Upper lobe of right lung (tissue), 1 donor: ENCODE measurements at regions not wholly inside any gene's neighbourhood (a gene's known extent, or its start where the extent isn't known, plus 50 kb on each side); places are given as distances from the start of the nearest gene placed in this dataset.

ENCODE experiments used
- ATAC-seq: fragments of 200-7000 bp; cut with Tn5 transposase; one replicate; pipeline ENCODE4 v1.9.1; 2020; ENCODE audit warnings: mild to moderate bottlenecking, moderate library complexity
- DNase-seq: peaks from one replicate; pipeline ENCODE4 v3.0.0-alpha.2; 2020
- H3K27ac ChIP-seq: fragments of 200-600 bp; one replicate; pipeline ENCODE4 v1.8.0; 2022
- H3K27me3 ChIP-seq: fragments of 200-600 bp; one replicate; pipeline ENCODE4 v1.8.0; 2022; ENCODE audit warnings: mild to moderate bottlenecking
- H3K36me3 ChIP-seq: fragments of 200-600 bp; one replicate; pipeline ENCODE4 v1.8.0; 2022
- H3K4me1 ChIP-seq: fragments of 200-600 bp; one replicate; pipeline ENCODE4 v1.8.0; 2022
- H3K4me3 ChIP-seq: fragments of 200-600 bp; one replicate; pipeline ENCODE4 v1.8.0; 2022; ENCODE audit warnings: mild to moderate bottlenecking
- H3K9me3 ChIP-seq: fragments of 200-600 bp; one replicate; pipeline ENCODE4 v1.8.0; 2022
- intact Hi-C: fragments of 100-400 bp; cut with DNase I; formaldehyde crosslinking; loops from one replicate; pipeline ENCODE4 v1.11.0; 2022
- TF ChIP-seq, protein P1 (sequence below): fragments of 200-600 bp; IDR thresholded peaks from one replicate; pipeline ENCODE4 v1.8.0; 2022; ENCODE audit warnings: antibody characterized with exemption
- donor health status: DM: no; HTN: yes; CAD: no; lungs with severe emphysema.

GRCh38 chr2:199696048-199696447 lies 154.9 kb downstream of the FTCDNL1 start:
- intact Hi-C loops = no loop called here
- Histone ChIP-seq H3K36me3 (no peaks in the 10 kb centered on the region), H3K4me1 (no peaks in the 10 kb centered on the region), H3K27me3 (no peaks in the 10 kb centered on the region), H3K4me3 (no peak overlapping the region), H3K9me3 (no peaks in the 10 kb centered on the region), H3K27ac (no peak overlapping the region)
- ATAC-seq = peak; percentile 14
- no peak for DNase-seq
- TF ChIP-seq, protein P1, sequence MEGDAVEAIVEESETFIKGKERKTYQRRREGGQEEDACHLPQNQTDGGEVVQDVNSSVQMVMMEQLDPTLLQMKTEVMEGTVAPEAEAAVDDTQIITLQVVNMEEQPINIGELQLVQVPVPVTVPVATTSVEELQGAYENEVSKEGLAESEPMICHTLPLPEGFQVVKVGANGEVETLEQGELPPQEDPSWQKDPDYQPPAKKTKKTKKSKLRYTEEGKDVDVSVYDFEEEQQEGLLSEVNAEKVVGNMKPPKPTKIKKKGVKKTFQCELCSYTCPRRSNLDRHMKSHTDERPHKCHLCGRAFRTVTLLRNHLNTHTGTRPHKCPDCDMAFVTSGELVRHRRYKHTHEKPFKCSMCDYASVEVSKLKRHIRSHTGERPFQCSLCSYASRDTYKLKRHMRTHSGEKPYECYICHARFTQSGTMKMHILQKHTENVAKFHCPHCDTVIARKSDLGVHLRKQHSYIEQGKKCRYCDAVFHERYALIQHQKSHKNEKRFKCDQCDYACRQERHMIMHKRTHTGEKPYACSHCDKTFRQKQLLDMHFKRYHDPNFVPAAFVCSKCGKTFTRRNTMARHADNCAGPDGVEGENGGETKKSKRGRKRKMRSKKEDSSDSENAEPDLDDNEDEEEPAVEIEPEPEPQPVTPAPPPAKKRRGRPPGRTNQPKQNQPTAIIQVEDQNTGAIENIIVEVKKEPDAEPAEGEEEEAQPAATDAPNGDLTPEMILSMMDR = no peak

GRCh38 chr2:199693861-199694260 lies 157.1 kb downstream of the FTCDNL1 start:
- ATAC-seq = no peak
- no peaks in the 10 kb centered on the region for H3K36me3 ChIP-seq
- no peak overlapping the region for H3K27ac ChIP-seq
- DNase-seq = no peak
- no peak overlapping the region for H3K4me3 ChIP-seq
- TF ChIP-seq, protein P1 = no peak
- intact Hi-C loops = no loop called here
- H3K27me3 ChIP-seq = no peaks in the 10 kb centered on the region
- no peaks in the 10 kb centered on the region for H3K9me3 ChIP-seq
- no peaks in the 10 kb centered on the region for H3K4me1 ChIP-seq

GRCh38 chr2:199692489-199692888 lies 158.5 kb downstream of the FTCDNL1 start:
- H3K4me1 ChIP-seq = no peaks in the 10 kb centered on the region

GRCh38 chr2:199690225-199690624 lies 160.8 kb downstream of the FTCDNL1 start:
- DNase-seq (no peak), ATAC-seq (no peak)
- no peaks in the 10 kb centered on the region for H3K4me1 ChIP-seq
- TF ChIP-seq, protein P1 = no peak
- intact Hi-C loops = no loop called here
- no peak overlapping the region for H3K4me3 ChIP-seq
- H3K36me3 ChIP-seq = no peaks in the 10 kb centered on the region
- H3K9me3 ChIP-seq = no peaks in the 10 kb centered on the region
- H3K27me3 ChIP-seq = no peaks in the 10 kb centered on the region
- no peak overlapping the region for H3K27ac ChIP-seq

More at GRCh38 chr2:199692489-199692888, 158.5 kb downstream of the FTCDNL1 start:
- Histone ChIP-seq H3K27ac (no peak overlapping the region), H3K36me3 (no peaks in the 10 kb centered on the region), H3K9me3 (no peaks in the 10 kb centered on the region), H3K27me3 (no peaks in the 10 kb centered on the region), H3K4me3 (no peak overlapping the region)
- TF ChIP-seq, protein P1 = no peak
- intact Hi-C loops = no loop called here
- DNase-seq = no peak
- no peak for ATAC-seq

DNA sequence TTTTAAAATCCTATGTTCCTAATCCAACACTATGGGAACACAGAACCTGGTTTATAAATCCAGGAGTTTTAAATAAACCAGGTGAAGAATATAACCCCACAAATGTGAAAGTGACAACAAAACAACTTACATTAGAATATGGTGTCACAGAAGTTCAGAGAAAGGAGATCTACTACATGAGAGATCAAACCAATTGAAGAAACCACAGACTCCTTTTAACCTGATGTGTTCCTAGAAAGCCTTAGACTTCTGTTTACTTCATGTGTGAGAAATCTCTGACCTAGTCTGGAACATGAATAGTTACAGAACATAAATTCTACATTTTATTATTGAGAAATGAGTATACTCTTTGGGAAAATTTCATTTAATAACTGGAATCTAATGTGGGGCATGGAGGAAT lies 165.3 kb downstream of the FTCDNL1 start:
- Histone ChIP-seq H3K36me3 (no peaks in the 10 kb centered on the region), H3K9me3 (no peaks in the 10 kb centered on the region), H3K4me1 (no peaks in the 10 kb centered on the region), H3K4me3 (no peak overlapping the region), H3K27ac (no peak overlapping the region), H3K27me3 (no peaks in the 10 kb centered on the region)
- ATAC-seq = no peak
- TF ChIP-seq, protein P1 = no peak
- intact Hi-C loops = no loop called here
- no peak for DNase-seq

GRCh38 chr2:199684832-199685231 lies 166.2 kb downstream of the FTCDNL1 start:
- no peak for ATAC-seq
- intact Hi-C loops = no loop called here

More at GRCh38 chr2:199684832-199685231, 166.2 kb downstream of the FTCDNL1 start:
- TF ChIP-seq, protein P1 = no peak
- Histone ChIP-seq H3K27ac (no peak overlapping the region), H3K36me3 (no peaks in the 10 kb centered on the region), H3K9me3 (no peaks in the 10 kb centered on the region), H3K4me3 (no peak overlapping the region), H3K27me3 (no peaks in the 10 kb centered on the region), H3K4me1 (no peaks in the 10 kb centered on the region)
- DNase-seq = no peak
